ENCODE measurements at regions not wholly inside any gene's neighbourhood (a gene's known extent, or its start where the extent isn't known, plus 50 kb on each side); places are given as distances from the start of the nearest gene placed in this dataset.

DNA sequence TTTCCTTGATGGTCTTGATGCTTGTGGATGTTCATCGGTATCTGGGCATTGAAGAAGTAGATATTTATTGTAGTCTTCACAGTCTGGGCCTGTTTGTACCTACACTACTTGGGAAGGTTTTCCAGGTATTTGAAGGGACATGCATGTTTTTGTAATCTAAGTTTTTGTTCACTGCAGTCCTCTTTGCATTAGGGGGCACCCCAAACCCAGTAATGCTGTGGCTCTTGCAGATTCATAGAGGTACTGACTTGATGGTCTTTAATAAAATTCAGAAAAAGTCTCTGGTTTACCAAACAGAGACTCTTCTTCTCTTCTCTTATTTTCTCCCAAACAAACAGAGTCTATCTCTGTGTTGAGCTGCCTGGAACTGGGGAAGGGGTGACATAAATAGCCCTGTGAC is 150.9 kb upstream of the SLC16A7 start:
- Histone ChIP-seq H2AFZ (ENCODE audit: insufficient read depth, low read depth, low read length, poor library complexity, severe bottlenecking) (no peak overlapping the region), H3K9me3 (ENCODE audit: control extremely low read depth in 1 of 3, control insufficient read depth in 2 of 3, insufficient read depth in 1 of 3, low read length in 2 of 3) (peaks cover 0 to 1% (median 0%) of the 10 kb centered on the region in 3 donors), H3K27me3 (replicated peaks in 1 of 4; ENCODE audit: control extremely low read depth in 1 of 4, control insufficient read depth in 3 of 4, insufficient read depth in 4 of 4, low read length in 3 of 4) (no peaks in the 10 kb centered on the region), H3K4me1 (ENCODE audit: control insufficient read depth in 2 of 2, insufficient read depth in 2 of 2, low read length in 2 of 2) (no peaks in the 10 kb centered on the region), H3K27ac (ENCODE audit: low read length in 2 of 2) (no peak overlapping the region), H3K9ac (ENCODE audit: low read length) (no peak overlapping the region), H4K20me1 (ENCODE audit: control insufficient read depth, insufficient read depth, low read length, poor library complexity, severe bottlenecking) (no peaks in the 10 kb centered on the region), H3K4me3 (ENCODE audit: control extremely low read depth in 1 of 5, extremely low read depth in 1 of 5, insufficient read depth in 1 of 5, low read depth in 2 of 5, low read length in 4 of 5) (no peak overlapping the region), H3K4me2 (replicated peaks; ENCODE audit: low read depth, low read length, poor library complexity, severe bottlenecking) (no peak overlapping the region), H3K79me2 (ENCODE audit: control insufficient read depth, insufficient read depth, low read length) (no peaks in the 10 kb centered on the region), H3K36me3 (replicated peaks in 1 of 2; ENCODE audit: control extremely low read depth in 1 of 2, control insufficient read depth in 1 of 2, extremely low read depth in 1 of 2, insufficient read depth in 2 of 2, low read length in 1 of 2) (no peaks in the 10 kb centered on the region)
- DNase-seq: peak; percentile 39
- H3K27me3 Mint-ChIP-seq: peaks cover 4% of the 10 kb centered on the region
- H3K4me1 Mint-ChIP-seq: no peaks in the 10 kb centered on the region
- WGBS (ENCODE audit: insufficient coverage): 80% methylated on average over 1 of the region's 1 CpG
- intact Hi-C loops (cut with micrococcal nuclease): loop anchor here (1.0 kb wide), 1 partner anchor 363 kb away; no protein-coding TSS in a partner anchor
- no peak overlapping the region for H3K27ac Mint-ChIP-seq
- POLR2A ChIA-PET: no interaction called here
- no peak overlapping the region for H3K4me3 Mint-ChIP-seq
- no peak for TF ChIP-seq EZH2 (IDR thresholded peaks at IDR 0.05; ENCODE audit: borderline replicate concordance, insufficient read depth, low read depth, low read length, poor library complexity, severe bottlenecking)
- TF ChIP-seq, protein P1, sequence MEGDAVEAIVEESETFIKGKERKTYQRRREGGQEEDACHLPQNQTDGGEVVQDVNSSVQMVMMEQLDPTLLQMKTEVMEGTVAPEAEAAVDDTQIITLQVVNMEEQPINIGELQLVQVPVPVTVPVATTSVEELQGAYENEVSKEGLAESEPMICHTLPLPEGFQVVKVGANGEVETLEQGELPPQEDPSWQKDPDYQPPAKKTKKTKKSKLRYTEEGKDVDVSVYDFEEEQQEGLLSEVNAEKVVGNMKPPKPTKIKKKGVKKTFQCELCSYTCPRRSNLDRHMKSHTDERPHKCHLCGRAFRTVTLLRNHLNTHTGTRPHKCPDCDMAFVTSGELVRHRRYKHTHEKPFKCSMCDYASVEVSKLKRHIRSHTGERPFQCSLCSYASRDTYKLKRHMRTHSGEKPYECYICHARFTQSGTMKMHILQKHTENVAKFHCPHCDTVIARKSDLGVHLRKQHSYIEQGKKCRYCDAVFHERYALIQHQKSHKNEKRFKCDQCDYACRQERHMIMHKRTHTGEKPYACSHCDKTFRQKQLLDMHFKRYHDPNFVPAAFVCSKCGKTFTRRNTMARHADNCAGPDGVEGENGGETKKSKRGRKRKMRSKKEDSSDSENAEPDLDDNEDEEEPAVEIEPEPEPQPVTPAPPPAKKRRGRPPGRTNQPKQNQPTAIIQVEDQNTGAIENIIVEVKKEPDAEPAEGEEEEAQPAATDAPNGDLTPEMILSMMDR (IDR thresholded peaks at IDR 0.05): peak; percentile 54
- peaks cover 14% of the 10 kb centered on the region for H3K9me3 Mint-ChIP-seq (ENCODE audit: insufficient read depth)
- CTCF ChIA-PET: interaction anchor here (1.0 to 2.0 kb wide), 5 partner anchors 48 to 390 kb away, joined by 3 to 16 read pairs (median 5); no protein-coding TSS in a partner anchor
- ATAC-seq (ENCODE audit: low read depth): no peak

DNA sequence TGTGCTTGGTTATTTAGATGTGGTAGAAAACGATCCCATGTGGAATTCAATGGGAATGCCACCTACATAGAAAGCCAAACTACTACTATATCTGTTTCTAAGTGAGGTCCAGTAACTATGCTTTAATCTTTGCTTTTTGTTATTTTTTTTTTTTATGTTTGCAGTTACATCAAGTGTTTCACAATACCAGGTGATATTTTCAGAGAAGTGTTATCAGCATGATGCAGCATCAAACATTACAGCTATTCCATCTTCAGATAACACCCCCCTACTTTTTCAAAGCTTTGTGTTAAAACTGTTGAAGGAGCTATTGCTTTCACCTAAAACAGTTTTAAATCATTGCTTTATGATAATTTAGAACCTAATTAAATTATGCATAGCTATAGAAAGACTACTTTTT is 163.8 kb upstream of the SLC16A7 start:
- intact Hi-C loops (cut with micrococcal nuclease): no loop called here
- Mint-ChIP-seq H3K27me3 (peaks cover 4% of the 10 kb centered on the region), H3K4me3 (no peak overlapping the region), H3K4me1 (no peaks in the 10 kb centered on the region), H3K9me3 (ENCODE audit: insufficient read depth) (no peaks in the 10 kb centered on the region), H3K27ac (no peak overlapping the region)
- TF ChIP-seq, protein P1 (IDR thresholded peaks at IDR 0.05): no peak
- no peak for TF ChIP-seq EZH2 (IDR thresholded peaks at IDR 0.05; ENCODE audit: borderline replicate concordance, insufficient read depth, low read depth, low read length, poor library complexity, severe bottlenecking)
- ChIA-PET CTCF (interaction anchor here (0.9 to 1.2 kb wide), 2 partner anchors 376 to 381 kb away, joined by 3 to 4 read pairs; no protein-coding TSS in a partner anchor), POLR2A (no interaction called here)
- no peaks in the 10 kb centered on the region for H3K36me3 ChIP-seq (replicated peaks in 1 of 2; ENCODE audit: control extremely low read depth in 1 of 2, control insufficient read depth in 1 of 2, extremely low read depth in 1 of 2, insufficient read depth in 2 of 2, low read length in 1 of 2)
- H3K4me1 ChIP-seq (ENCODE audit: control insufficient read depth in 2 of 2, insufficient read depth in 2 of 2, low read length in 2 of 2): no peaks in the 10 kb centered on the region
- H3K27ac ChIP-seq (ENCODE audit: low read length in 2 of 2): no peak overlapping the region
- no CpG with 5 or more reads among the region's 1 CpG for WGBS (ENCODE audit: insufficient coverage)
- H3K27me3 ChIP-seq (replicated peaks in 1 of 4; ENCODE audit: control extremely low read depth in 1 of 4, control insufficient read depth in 3 of 4, insufficient read depth in 4 of 4, low read length in 3 of 4): no peaks in the 10 kb centered on the region
- no peaks in the 10 kb centered on the region for H3K79me2 ChIP-seq (ENCODE audit: control insufficient read depth, insufficient read depth, low read length)
- DNase-seq: no peak
- H4K20me1 ChIP-seq (ENCODE audit: control insufficient read depth, insufficient read depth, low read length, poor library complexity, severe bottlenecking): no peaks in the 10 kb centered on the region
- no peak for ATAC-seq (ENCODE audit: low read depth)
- H3K9me3 ChIP-seq (ENCODE audit: control extremely low read depth in 1 of 3, control insufficient read depth in 2 of 3, insufficient read depth in 1 of 3, low read length in 2 of 3): no peaks in the 10 kb centered on the region
- no peak overlapping the region for H3K4me2 ChIP-seq (replicated peaks; ENCODE audit: low read depth, low read length, poor library complexity, severe bottlenecking)
- H2AFZ ChIP-seq (ENCODE audit: insufficient read depth, low read depth, low read length, poor library complexity, severe bottlenecking): no peak overlapping the region
- H3K4me3 ChIP-seq (ENCODE audit: control extremely low read depth in 1 of 5, extremely low read depth in 1 of 5, insufficient read depth in 1 of 5, low read depth in 2 of 5, low read length in 4 of 5): no peak overlapping the region
- H3K9ac ChIP-seq (ENCODE audit: low read length): no peak overlapping the region

Data from B cell (primary cell).